ENCODE measurements at regions not wholly inside any gene's neighbourhood (a gene's known extent, or its start where the extent isn't known, plus 50 kb on each side); places are given as distances from the start of the nearest gene placed in this dataset.

GRCh38 chr15:29998033-29998432 is 84.7 kb upstream of the GOLGA8J start:
- H3K4me3 ChIP-seq = no peak overlapping the region
- no peaks in the 10 kb centered on the region for H3K36me3 ChIP-seq (ENCODE audit: low read depth, missing control alignments)
- intact Hi-C loops (cut with DNase I; ENCODE audit: low total_unique reads) = no loop called here
- WGBS, 2 donors = 52 to 66% methylated on average over 2 of the region's 2 CpGs
- H3K4me1 ChIP-seq = peaks cover 12% of the 10 kb centered on the region
- DNase-seq = no peak
- TF ChIP-seq CTCF (IDR thresholded peaks at IDR 0.05) = no peak
- TF ChIP-seq POLR2A (IDR thresholded peaks at IDR 0.05) = no peak
- no peaks in the 10 kb centered on the region for H3K27me3 ChIP-seq
- no peak overlapping the region for H3K27ac ChIP-seq
- no peaks in the 10 kb centered on the region for H3K9me3 ChIP-seq

GRCh38 chr15:29997499-29997898 is 85.3 kb upstream of the GOLGA8J start:
- Histone ChIP-seq H3K36me3 (ENCODE audit: low read depth, missing control alignments) (no peaks in the 10 kb centered on the region), H3K27ac (no peak overlapping the region), H3K27me3 (no peaks in the 10 kb centered on the region), H3K9me3 (no peaks in the 10 kb centered on the region), H3K4me3 (no peak overlapping the region), H3K4me1 (peaks cover 12% of the 10 kb centered on the region)
- WGBS, 2 donors = 97 to 99% methylated on average over 6 of the region's 6 CpGs
- intact Hi-C loops (cut with DNase I; ENCODE audit: low total_unique reads) = no loop called here
- no peak for DNase-seq
- TF ChIP-seq POLR2A (IDR thresholded peaks at IDR 0.05) = no peak

- intact Hi-C loops (cut with DNase I; ENCODE audit: low total_unique reads) = no loop called here
- 41 to 49% methylated on average over 5 of the region's 5 CpGs for WGBS, 2 donors
- no peak for DNase-seq
- Histone ChIP-seq H3K27ac (peak overlapping the region in 1 of 2 donors; percentile 38), H3K4me3 (no peak overlapping the region), H3K36me3 (ENCODE audit: low read depth, missing control alignments) (no peaks in the 10 kb centered on the region), H3K27me3 (no peaks in the 10 kb centered on the region), H3K4me1 (no peaks in the 10 kb centered on the region), H3K9me3 (no peaks in the 10 kb centered on the region)
- TF ChIP-seq CTCF (IDR thresholded peaks at IDR 0.05) (no peak), POLR2A (IDR thresholded peaks at IDR 0.05) (no peak)
Observed at GRCh38 chr15:29994284-29994683, 88.5 kb upstream of the GOLGA8J start.

GRCh38 chr15:29990954-29991353 is 91.8 kb upstream of the GOLGA8J start:
- no peak overlapping the region for H3K4me3 ChIP-seq
- WGBS, 2 donors = 69% methylated on average over 4 of the region's 4 CpGs
- no peaks in the 10 kb centered on the region for H3K4me1 ChIP-seq
- no peaks in the 10 kb centered on the region for H3K9me3 ChIP-seq
- DNase-seq = no peak
- intact Hi-C loops (cut with DNase I; ENCODE audit: low total_unique reads) = no loop called here
- no peaks in the 10 kb centered on the region for H3K27me3 ChIP-seq
- no peak overlapping the region for H3K27ac ChIP-seq
- TF ChIP-seq CTCF (IDR thresholded peaks at IDR 0.05) = no peak
- TF ChIP-seq POLR2A (IDR thresholded peaks at IDR 0.05) = no peak
- H3K36me3 ChIP-seq (ENCODE audit: low read depth, missing control alignments) = no peaks in the 10 kb centered on the region

- DNase-seq = no peak
- 45 to 63% methylated on average over 2 of the region's 2 CpGs for WGBS, 2 donors
- H3K9me3 ChIP-seq = no peaks in the 10 kb centered on the region
- H3K27me3 ChIP-seq = no peaks in the 10 kb centered on the region
- no peaks in the 10 kb centered on the region for H3K36me3 ChIP-seq (ENCODE audit: low read depth, missing control alignments)
- no peaks in the 10 kb centered on the region for H3K4me1 ChIP-seq
- TF ChIP-seq POLR2A (IDR thresholded peaks at IDR 0.05) (no peak), CTCF (IDR thresholded peaks at IDR 0.05) (no peak)
- no peak overlapping the region for H3K27ac ChIP-seq
- intact Hi-C loops (cut with DNase I; ENCODE audit: low total_unique reads) = no loop called here
- H3K4me3 ChIP-seq = no peak overlapping the region
Observed at GRCh38 chr15:29990035-29990434, 92.7 kb upstream of the GOLGA8J start.
